ENCODE measurements at regions not wholly inside any gene's neighbourhood (a gene's known extent, or its start where the extent isn't known, plus 50 kb on each side); places are given as distances from the start of the nearest gene placed in this dataset.
A peak's percentile ranks its signal among the peaks of the same experiment; 100 is the strongest.

- no peak for TF ChIP-seq POLR2A (IDR thresholded peaks at IDR 0.05; ENCODE audit: extremely low read depth, insufficient read length)
- no peak for TF ChIP-seq MAX (IDR thresholded peaks at IDR 0.05; ENCODE audit: low read depth, low read length)
- no peak for TF ChIP-seq MYC (IDR thresholded peaks at IDR 0.05; ENCODE audit: low read depth, low read length)
- TF ChIP-seq, protein P1, sequence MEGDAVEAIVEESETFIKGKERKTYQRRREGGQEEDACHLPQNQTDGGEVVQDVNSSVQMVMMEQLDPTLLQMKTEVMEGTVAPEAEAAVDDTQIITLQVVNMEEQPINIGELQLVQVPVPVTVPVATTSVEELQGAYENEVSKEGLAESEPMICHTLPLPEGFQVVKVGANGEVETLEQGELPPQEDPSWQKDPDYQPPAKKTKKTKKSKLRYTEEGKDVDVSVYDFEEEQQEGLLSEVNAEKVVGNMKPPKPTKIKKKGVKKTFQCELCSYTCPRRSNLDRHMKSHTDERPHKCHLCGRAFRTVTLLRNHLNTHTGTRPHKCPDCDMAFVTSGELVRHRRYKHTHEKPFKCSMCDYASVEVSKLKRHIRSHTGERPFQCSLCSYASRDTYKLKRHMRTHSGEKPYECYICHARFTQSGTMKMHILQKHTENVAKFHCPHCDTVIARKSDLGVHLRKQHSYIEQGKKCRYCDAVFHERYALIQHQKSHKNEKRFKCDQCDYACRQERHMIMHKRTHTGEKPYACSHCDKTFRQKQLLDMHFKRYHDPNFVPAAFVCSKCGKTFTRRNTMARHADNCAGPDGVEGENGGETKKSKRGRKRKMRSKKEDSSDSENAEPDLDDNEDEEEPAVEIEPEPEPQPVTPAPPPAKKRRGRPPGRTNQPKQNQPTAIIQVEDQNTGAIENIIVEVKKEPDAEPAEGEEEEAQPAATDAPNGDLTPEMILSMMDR (IDR thresholded peaks at IDR 0.05; ENCODE audit: low read depth, low read length), result no peak
- no peak overlapping the region for H3K4me3 ChIP-seq (ENCODE audit: low read depth, low read length)
- DNase-seq (ENCODE audit: low read depth), result no peak
Measured at GRCh38 chr11:19555266-19555665, 157.4 kb upstream of the NAV2 start.

DNA sequence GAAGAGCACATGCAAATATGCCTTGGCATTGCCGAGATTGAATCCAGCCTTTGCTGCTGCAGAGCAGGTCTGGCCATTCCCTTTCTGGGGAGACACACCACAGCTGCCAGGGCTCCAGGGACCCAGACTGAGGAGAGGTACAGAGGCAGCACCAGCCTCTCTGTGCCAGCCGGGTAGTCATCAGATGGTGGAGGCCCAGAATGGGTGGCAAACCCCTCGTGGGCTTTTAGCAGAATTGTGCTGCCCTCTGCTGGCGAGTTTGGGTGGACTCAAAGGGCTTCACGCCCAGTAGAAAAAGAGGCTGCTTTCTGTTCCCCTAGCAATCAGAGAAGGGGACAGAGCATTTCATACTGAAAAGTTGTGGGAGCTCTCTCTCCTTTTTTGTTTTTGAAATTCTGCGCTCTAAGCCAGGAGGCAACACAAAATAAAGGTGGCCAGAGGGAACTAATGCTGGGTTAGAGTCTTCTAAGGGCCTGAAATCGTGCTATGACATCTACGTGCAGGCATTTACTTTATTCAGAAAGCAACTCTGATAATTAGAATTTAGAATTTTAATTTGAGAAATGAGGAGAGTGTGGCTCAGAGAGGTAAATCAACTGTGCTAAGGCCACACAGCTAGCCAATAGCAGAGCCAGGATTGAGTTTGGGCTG is 158.8 kb upstream of the NAV2 start:
- peak; percentile 71 for DNase-seq (ENCODE audit: low read depth)
- H3K4me3 ChIP-seq (ENCODE audit: low read depth, low read length), result no peak overlapping the region
- no peak for TF ChIP-seq POLR2A (IDR thresholded peaks at IDR 0.05; ENCODE audit: extremely low read depth, insufficient read length)
- TF ChIP-seq, protein P1 (IDR thresholded peaks at IDR 0.05; ENCODE audit: low read depth, low read length), result peak; percentile 75

DNA sequence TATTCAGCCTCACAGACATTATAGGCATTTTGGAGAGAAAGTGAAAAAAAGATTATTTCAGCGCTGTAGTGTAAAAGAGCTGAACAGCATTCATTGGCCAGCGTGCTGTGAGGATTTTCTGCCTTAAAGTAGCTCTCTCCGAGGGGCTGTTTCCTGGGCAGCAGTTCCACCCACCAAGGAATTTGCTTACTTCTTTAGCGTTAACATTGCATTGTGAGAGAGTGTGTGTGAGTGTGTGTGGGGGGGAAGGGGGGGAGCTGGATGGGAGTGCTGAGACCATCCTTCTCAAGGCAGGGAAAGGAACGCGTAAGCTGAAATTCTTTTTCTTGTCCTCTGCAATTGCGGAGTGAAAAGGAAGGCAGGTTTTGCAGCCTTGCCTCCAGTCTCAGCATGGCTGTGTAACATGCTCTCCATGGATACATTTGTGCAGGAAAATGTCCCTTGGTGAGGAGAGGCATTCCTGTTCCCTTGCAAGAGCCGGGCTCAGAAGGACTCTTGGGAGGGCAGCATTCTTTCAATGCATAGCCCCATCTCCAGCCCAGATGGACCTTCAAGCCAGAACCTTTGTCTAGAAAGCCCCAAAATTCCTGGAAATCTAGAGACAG is 159.9 kb upstream of the NAV2 start:
- no peak for DNase-seq (ENCODE audit: low read depth)
- TF ChIP-seq POLR2A (IDR thresholded peaks at IDR 0.05; ENCODE audit: extremely low read depth, insufficient read length), result no peak
- TF ChIP-seq, protein P1 (IDR thresholded peaks at IDR 0.05; ENCODE audit: low read depth, low read length), result no peak
- no peak for TF ChIP-seq MAX (IDR thresholded peaks at IDR 0.05; ENCODE audit: low read depth, low read length)
- TF ChIP-seq MYC (IDR thresholded peaks at IDR 0.05; ENCODE audit: low read depth, low read length), result no peak
- H3K4me3 ChIP-seq (ENCODE audit: low read depth, low read length), result no peak overlapping the region

GRCh38 chr11:19552161-19552560 is 160.5 kb upstream of the NAV2 start:
- H3K4me3 ChIP-seq (ENCODE audit: low read depth, low read length), result no peak overlapping the region
- DNase-seq (ENCODE audit: low read depth), result no peak
- TF ChIP-seq POLR2A (IDR thresholded peaks at IDR 0.05; ENCODE audit: extremely low read depth, insufficient read length), result no peak
- TF ChIP-seq MAX (IDR thresholded peaks at IDR 0.05; ENCODE audit: low read depth, low read length), result no peak
- TF ChIP-seq, protein P1 (IDR thresholded peaks at IDR 0.05; ENCODE audit: low read depth, low read length), result no peak
- no peak for TF ChIP-seq MYC (IDR thresholded peaks at IDR 0.05; ENCODE audit: low read depth, low read length)

- peak; percentile 3 for DNase-seq (ENCODE audit: low read depth)
- H3K4me3 ChIP-seq (ENCODE audit: low read depth, low read length), result no peak overlapping the region
- TF ChIP-seq, protein P1 (IDR thresholded peaks at IDR 0.05; ENCODE audit: low read depth, low read length), result no peak
- TF ChIP-seq MYC (IDR thresholded peaks at IDR 0.05; ENCODE audit: low read depth, low read length) (no peak), POLR2A (IDR thresholded peaks at IDR 0.05; ENCODE audit: extremely low read depth, insufficient read length) (no peak)
Measured at GRCh38 chr11:19551457-19551856, 161.2 kb upstream of the NAV2 start.

DNA sequence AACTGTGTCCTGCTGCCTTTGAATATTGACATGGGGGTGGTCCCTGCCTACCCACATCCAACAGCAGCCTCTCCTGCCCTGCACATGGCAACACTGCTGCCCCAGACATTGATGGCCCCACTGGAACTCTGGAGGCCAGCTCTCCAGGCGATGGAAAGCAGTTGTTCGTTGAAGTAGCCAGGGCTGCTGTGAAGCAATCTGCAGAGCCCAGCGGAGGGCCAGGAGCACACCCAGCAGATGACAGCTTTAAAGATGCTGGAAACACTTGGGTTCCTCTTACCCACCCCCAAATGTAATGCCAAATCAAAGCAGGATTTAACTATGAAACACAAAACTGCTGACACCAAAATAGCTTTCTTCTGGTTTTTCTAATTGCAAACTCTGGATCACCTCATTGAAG is 165.6 kb upstream of the NAV2 start:
- no peak overlapping the region for H3K4me3 ChIP-seq (ENCODE audit: low read depth, low read length)
- DNase-seq (ENCODE audit: low read depth), result no peak
- TF ChIP-seq MAX (IDR thresholded peaks at IDR 0.05; ENCODE audit: low read depth, low read length) (no peak), MYC (IDR thresholded peaks at IDR 0.05; ENCODE audit: low read depth, low read length) (no peak), POLR2A (IDR thresholded peaks at IDR 0.05; ENCODE audit: extremely low read depth, insufficient read length) (no peak)
- TF ChIP-seq, protein P1 (IDR thresholded peaks at IDR 0.05; ENCODE audit: low read depth, low read length), result no peak

Data from NB4 (cell line).